Bronchial epithelial cell (primary cell): ENCODE measurements at regions not wholly inside any gene's neighbourhood (a gene's known extent, or its start where the extent isn't known, plus 50 kb on each side); places are given as distances from the start of the nearest gene placed in this dataset.

Experiments used
- DNase-seq: peaks from one replicate; pipeline ENCODE4 v3.0.0-alpha.2; 2010; ENCODE audit warnings: low read depth
- FAIRE-seq: peaks from 2 replicates; lab custom pipeline; 2011; peaks lifted over from hg19 to GRCh38; lab: Jason Lieb, UNC
- H3K27me3 ChIP-seq: 2 replicates; pipeline ENCODE4 v1.5.1; 2011; ENCODE audit warnings: low read length; ENCODE audit not compliant: control insufficient read depth, insufficient read depth
- H3K36me3 ChIP-seq: 2 replicates; pipeline ENCODE4 v1.5.1; 2011; ENCODE audit warnings: low read length; ENCODE audit not compliant: control insufficient read depth, insufficient read depth
- H3K4me3 ChIP-seq: 2 replicates; pipeline ENCODE4 v1.5.1; 2011; ENCODE audit warnings: mild to moderate bottlenecking, low read depth, low read length, control low read depth
- CTCF ChIP-seq: IDR thresholded peaks from 2 replicates; pipeline ENCODE4 v1.5.1; 2011; ENCODE audit warnings: mild to moderate bottlenecking, moderate library complexity, low read length, control low read depth, inconsistent platforms; ENCODE audit not compliant: insufficient read depth, severe bottlenecking

GRCh38 chr7:144937199-144937598 lies 101.3 kb upstream of the TPK1 start:
- DNase-seq (no peak), FAIRE-seq (no peak)
- no peaks in the 10 kb centered on the region for H3K27me3 ChIP-seq
- TF ChIP-seq CTCF: no peak
- H3K4me3 ChIP-seq: no peak overlapping the region
- H3K36me3 ChIP-seq: no peaks in the 10 kb centered on the region

GRCh38 chr7:144936314-144936713 lies 100.5 kb upstream of the TPK1 start:
- FAIRE-seq (no peak), DNase-seq (no peak)
- H3K4me3 ChIP-seq: no peak overlapping the region
- H3K27me3 ChIP-seq: no peaks in the 10 kb centered on the region
- TF ChIP-seq CTCF: no peak
- H3K36me3 ChIP-seq: no peaks in the 10 kb centered on the region

GRCh38 chr7:144910411-144910810 lies 74.6 kb upstream of the TPK1 start:
- H3K36me3 ChIP-seq: no peaks in the 10 kb centered on the region
- no peak overlapping the region for H3K4me3 ChIP-seq
- FAIRE-seq: no peak
- H3K27me3 ChIP-seq: no peaks in the 10 kb centered on the region
- no peak for DNase-seq
- no peak for TF ChIP-seq CTCF

GRCh38 chr7:144908943-144909556 lies 73.2 kb upstream of the TPK1 start:
- Histone ChIP-seq H3K27me3 (no peaks in the 10 kb centered on the region), H3K36me3 (no peaks in the 10 kb centered on the region), H3K4me3 (no peak overlapping the region)
- no peak for TF ChIP-seq CTCF
- no peak for DNase-seq
- no peak for FAIRE-seq

GRCh38 chr7:144908324-144908723 lies 72.5 kb upstream of the TPK1 start:
- Histone ChIP-seq H3K4me3 (no peak overlapping the region), H3K36me3 (no peaks in the 10 kb centered on the region), H3K27me3 (no peaks in the 10 kb centered on the region)
- TF ChIP-seq CTCF: no peak
- no peak for FAIRE-seq
- DNase-seq: no peak

- Histone ChIP-seq H3K27me3 (no peaks in the 10 kb centered on the region), H3K36me3 (no peaks in the 10 kb centered on the region), H3K4me3 (no peak overlapping the region)
- DNase-seq: no peak
- no peak for TF ChIP-seq CTCF
- no peak for FAIRE-seq
These were observed 71.7 kb upstream of the TPK1 start for GRCh38 chr7:144907577-144907976.
